ENCODE measurements at regions not wholly inside any gene's neighbourhood (a gene's known extent, or its start where the extent isn't known, plus 50 kb on each side); places are given as distances from the start of the nearest gene placed in this dataset.
A peak's percentile ranks its signal among the peaks of the same experiment; 100 is the strongest.

- H3K9ac ChIP-seq (ENCODE audit: low read length), result no peak overlapping the region
- H3K79me2 ChIP-seq (ENCODE audit: insufficient read depth, low read length), result no peaks in the 10 kb centered on the region
- no peak overlapping the region for H3K4me3 ChIP-seq (ENCODE audit: low read depth, low read length, poor library complexity, severe bottlenecking)
- no peaks in the 10 kb centered on the region for H3F3A ChIP-seq (ENCODE audit: insufficient read depth, low read length)
- H3K27ac ChIP-seq (ENCODE audit: low read depth, low read length, poor library complexity, severe bottlenecking), result no peak overlapping the region
- no peak overlapping the region for H3K4me2 ChIP-seq (ENCODE audit: low read length)
- no peaks in the 10 kb centered on the region for H3K4me1 ChIP-seq (ENCODE audit: insufficient read depth, low read length, severe bottlenecking)
- no peaks in the 10 kb centered on the region for H3K27me3 ChIP-seq (ENCODE audit: insufficient read depth, low read length)
- no peaks in the 10 kb centered on the region for H3K36me3 ChIP-seq (ENCODE audit: insufficient read depth, low read length)
- no peaks in the 10 kb centered on the region for H4K20me1 ChIP-seq (ENCODE audit: insufficient read depth, low read length)
- no peaks in the 10 kb centered on the region for H3K9me2 ChIP-seq (ENCODE audit: low read depth, low read length)
- H3K9me3 ChIP-seq (ENCODE audit: low read length), result no peaks in the 10 kb centered on the region
- H2AFZ ChIP-seq (ENCODE audit: low read length), result no peak overlapping the region
- TF ChIP-seq EZH2 (IDR thresholded peaks at IDR 0.05; ENCODE audit: borderline replicate concordance, low read length), result no peak
- TF ChIP-seq CTCF (IDR thresholded peaks at IDR 0.05; ENCODE audit: low read length), result no peak
Measured at GRCh38 chr10:108130575-108130974, 966.1 kb upstream of the SORCS1 start.

- TF ChIP-seq EZH2 (IDR thresholded peaks at IDR 0.05; ENCODE audit: borderline replicate concordance, low read length) (no peak), CTCF (IDR thresholded peaks at IDR 0.05; ENCODE audit: low read length) (peak; percentile 28; the same call in 1 of the 2 replicates)
- Histone ChIP-seq H4K20me1 (ENCODE audit: insufficient read depth, low read length) (no peaks in the 10 kb centered on the region), H3K9ac (ENCODE audit: low read length) (no peak overlapping the region), H3K4me2 (ENCODE audit: low read length) (no peak overlapping the region), H3F3A (ENCODE audit: insufficient read depth, low read length) (no peaks in the 10 kb centered on the region), H3K9me2 (ENCODE audit: low read depth, low read length) (no peaks in the 10 kb centered on the region), H3K27me3 (ENCODE audit: insufficient read depth, low read length) (no peaks in the 10 kb centered on the region), H3K36me3 (ENCODE audit: insufficient read depth, low read length) (no peaks in the 10 kb centered on the region), H3K4me1 (ENCODE audit: insufficient read depth, low read length, severe bottlenecking) (no peaks in the 10 kb centered on the region), H3K4me3 (ENCODE audit: low read depth, low read length, poor library complexity, severe bottlenecking) (no peak overlapping the region), H3K27ac (ENCODE audit: low read depth, low read length, poor library complexity, severe bottlenecking) (no peak overlapping the region), H3K9me3 (ENCODE audit: low read length) (no peaks in the 10 kb centered on the region), H3K79me2 (ENCODE audit: insufficient read depth, low read length) (no peaks in the 10 kb centered on the region), H2AFZ (ENCODE audit: low read length) (no peak overlapping the region)
Measured at GRCh38 chr10:108112218-108112617, 947.7 kb upstream of the SORCS1 start.

GRCh38 chr10:108104551-108105156 is 940.1 kb upstream of the SORCS1 start:
- H3K4me3 ChIP-seq (ENCODE audit: low read depth, low read length, poor library complexity, severe bottlenecking), result no peak overlapping the region
- no peaks in the 10 kb centered on the region for H3K4me1 ChIP-seq (ENCODE audit: insufficient read depth, low read length, severe bottlenecking)
- no peaks in the 10 kb centered on the region for H3K9me3 ChIP-seq (ENCODE audit: low read length)
- H3K9ac ChIP-seq (ENCODE audit: low read length), result no peak overlapping the region
- H3K27ac ChIP-seq (ENCODE audit: low read depth, low read length, poor library complexity, severe bottlenecking), result no peak overlapping the region
- no peaks in the 10 kb centered on the region for H3K27me3 ChIP-seq (ENCODE audit: insufficient read depth, low read length)
- H4K20me1 ChIP-seq (ENCODE audit: insufficient read depth, low read length), result no peaks in the 10 kb centered on the region
- no peak for TF ChIP-seq CTCF (IDR thresholded peaks at IDR 0.05; ENCODE audit: low read length)
- no peak for TF ChIP-seq EZH2 (IDR thresholded peaks at IDR 0.05; ENCODE audit: borderline replicate concordance, low read length)
- H3F3A ChIP-seq (ENCODE audit: insufficient read depth, low read length), result no peaks in the 10 kb centered on the region
- H3K4me2 ChIP-seq (ENCODE audit: low read length), result no peak overlapping the region
- no peaks in the 10 kb centered on the region for H3K36me3 ChIP-seq (ENCODE audit: insufficient read depth, low read length)
- no peaks in the 10 kb centered on the region for H3K79me2 ChIP-seq (ENCODE audit: insufficient read depth, low read length)
- H3K9me2 ChIP-seq (ENCODE audit: low read depth, low read length), result no peaks in the 10 kb centered on the region
- no peak overlapping the region for H2AFZ ChIP-seq (ENCODE audit: low read length)

Measured in OCI-LY1 (cell line).